GM12878 (cell line): ENCODE measurements at regions not wholly inside any gene's neighbourhood (a gene's known extent, or its start where the extent isn't known, plus 50 kb on each side); places are given as distances from the start of the nearest gene placed in this dataset.

ENCODE experiments used
- BCL11A ChIP-seq: IDR thresholded peaks from 2 replicates; pipeline ENCODE4 v1.6.1; 2011; ENCODE audit warnings: low read depth, low read length
- BRCA1 ChIP-seq: IDR thresholded peaks from 2 replicates; pipeline ENCODE4 v1.6.1; 2011; ENCODE audit warnings: low read depth, low read length, improper control_type of control experiment
- CHD4 ChIP-seq: fragments of 200-600 bp; sonication (generic); IDR thresholded peaks from 2 replicates; pipeline ENCODE4 v1.6.1; 2016; ENCODE audit warnings: mild to moderate bottlenecking
- CREB1 ChIP-seq: IDR thresholded peaks from 2 replicates; pipeline ENCODE4 v1.6.1; 2012; ENCODE audit warnings: low read depth, mild to moderate bottlenecking, inconsistent platforms
- EED ChIP-seq: sonication (generic); IDR thresholded peaks from 2 replicates; pipeline ENCODE4 v1.6.1; 2016; ENCODE audit warnings: antibody characterized with exemption, low read depth
- HCFC1 ChIP-seq: fragments of 150-350 bp; IDR thresholded peaks from 2 replicates; pipeline ENCODE4 v1.6.1; 2014; ENCODE audit warnings: low read length
- HDAC6 ChIP-seq: fragments of 200-600 bp; sonication (generic); IDR thresholded peaks from one replicate; pipeline ENCODE4 v1.8.0; 2017; ENCODE audit warnings: antibody characterized with exemption; ENCODE audit not compliant: unreplicated experiment
- MXI1 ChIP-seq: fragments of 150-350 bp; IDR thresholded peaks from 2 replicates; pipeline ENCODE4 v1.6.1; 2011; ENCODE audit warnings: low read depth, mild to moderate bottlenecking, inconsistent platforms, low read length, improper control_type of control experiment
- NBN ChIP-seq: fragments of 450-650 bp; IDR thresholded peaks from 2 replicates; pipeline ENCODE4 v1.6.1; 2016
- NR2C1 ChIP-seq: fragments of 450-650 bp; IDR thresholded peaks from 2 replicates; pipeline ENCODE4 v1.6.1; 2017; ENCODE audit warnings: antibody characterized with exemption, mild to moderate bottlenecking, moderate library complexity
- POLR2A ChIP-seq: IDR thresholded peaks from 2 replicates; pipeline ENCODE4 v1.6.1; 2011; ENCODE audit warnings: low read depth, mild to moderate bottlenecking, low read length
- POLR2AphosphoS5 ChIP-seq: IDR thresholded peaks from 2 replicates; pipeline ENCODE4 v1.6.1; 2011; ENCODE audit warnings: mild to moderate bottlenecking, low read length, inconsistent platforms
- RCOR1 ChIP-seq: conservative IDR thresholded peaks from 2 replicates; pipeline ENCODE4 v1.6.1; 2012; ENCODE audit warnings: low read depth, low read length, improper control_type of control experiment
- SPI1 ChIP-seq: IDR thresholded peaks from 2 replicates; pipeline ENCODE4 v1.6.1; 2011; ENCODE audit warnings: low read depth, mild to moderate bottlenecking, low read length, moderate library complexity, borderline replicate concordance; ENCODE audit not compliant: insufficient read depth
- TCF12 ChIP-seq: IDR thresholded peaks from 2 replicates; pipeline ENCODE4 v1.6.1; 2011; ENCODE audit warnings: low read depth, mild to moderate bottlenecking, low read length
- TCF3 ChIP-seq: IDR thresholded peaks from 2 replicates; pipeline ENCODE4 v1.6.1; 2012; ENCODE audit warnings: low read depth, mild to moderate bottlenecking, low read length, borderline replicate concordance; ENCODE audit not compliant: insufficient read depth
- WRNIP1 ChIP-seq: IDR thresholded peaks from 2 replicates; pipeline ENCODE4 v1.6.1; 2011; ENCODE audit warnings: low read depth, low read length, improper control_type of control experiment, borderline replicate concordance
- YY1 ChIP-seq: IDR thresholded peaks from 2 replicates; pipeline ENCODE4 v1.6.1; 2011; ENCODE audit warnings: low read depth, mild to moderate bottlenecking, low read length
- ZSCAN29 ChIP-seq: fragments of 450-650 bp; IDR thresholded peaks from 2 replicates; pipeline ENCODE4 v1.6.1; 2017; ENCODE audit warnings: mild to moderate bottlenecking, moderate library complexity
- TF ChIP-seq, protein P1 (sequence below): IDR thresholded peaks from 2 replicates; pipeline ENCODE4 v1.6.1; 2011; ENCODE audit warnings: borderline replicate concordance, low read depth, mild to moderate bottlenecking, moderate library complexity, low read length; ENCODE audit not compliant: insufficient read depth, poor library complexity, severe bottlenecking
- TF ChIP-seq, protein P2 (sequence below): fragments of 150-350 bp; IDR thresholded peaks from 2 replicates; pipeline ENCODE4 v1.6.1; 2016; ENCODE audit warnings: low read depth, low read length
- TF ChIP-seq, protein P3 (sequence below): IDR thresholded peaks from 2 replicates; pipeline ENCODE4 v1.6.1; 2012; ENCODE audit warnings: improper control_type of control experiment, low read depth, low read length; ENCODE audit not compliant: insufficient replicate concordance

DNA sequence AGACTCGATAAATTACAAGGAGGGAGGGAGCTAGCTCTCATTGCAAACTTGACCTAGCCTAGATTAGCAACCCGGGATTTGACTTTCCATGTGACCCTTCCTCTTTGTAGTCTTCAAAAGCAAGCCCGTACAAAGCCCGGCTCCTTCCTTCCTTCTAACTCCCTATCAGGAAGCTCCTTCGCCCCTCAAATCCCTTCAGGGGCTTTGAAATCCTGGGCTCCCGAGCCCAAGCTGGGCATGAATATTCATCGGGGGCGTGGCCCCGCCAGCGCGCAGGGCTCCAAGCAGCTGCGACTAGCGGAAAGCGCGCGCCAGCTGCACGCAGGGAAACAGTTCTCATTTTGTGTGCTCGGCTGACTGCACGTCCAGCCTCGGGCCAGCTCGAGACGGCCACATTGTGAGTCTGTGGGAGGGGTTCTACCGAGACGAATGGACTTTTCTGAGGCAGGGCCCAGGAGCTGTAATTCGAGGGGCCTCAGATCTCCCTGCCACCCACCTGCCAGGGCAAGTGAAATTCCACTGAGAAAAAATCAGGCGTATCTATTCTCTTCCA, 84.0 kb upstream of the PELI1 start (continued):
- TF ChIP-seq, protein P1, sequence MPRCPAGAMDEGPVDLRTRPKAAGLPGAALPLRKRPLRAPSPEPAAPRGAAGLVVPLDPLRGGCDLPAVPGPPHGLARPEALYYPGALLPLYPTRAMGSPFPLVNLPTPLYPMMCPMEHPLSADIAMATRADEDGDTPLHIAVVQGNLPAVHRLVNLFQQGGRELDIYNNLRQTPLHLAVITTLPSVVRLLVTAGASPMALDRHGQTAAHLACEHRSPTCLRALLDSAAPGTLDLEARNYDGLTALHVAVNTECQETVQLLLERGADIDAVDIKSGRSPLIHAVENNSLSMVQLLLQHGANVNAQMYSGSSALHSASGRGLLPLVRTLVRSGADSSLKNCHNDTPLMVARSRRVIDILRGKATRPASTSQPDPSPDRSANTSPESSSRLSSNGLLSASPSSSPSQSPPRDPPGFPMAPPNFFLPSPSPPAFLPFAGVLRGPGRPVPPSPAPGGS: no peak
- no peak for TF ChIP-seq BRCA1
- TF ChIP-seq ZSCAN29: no peak
- TF ChIP-seq NR2C1: no peak
- TF ChIP-seq, protein P2, sequence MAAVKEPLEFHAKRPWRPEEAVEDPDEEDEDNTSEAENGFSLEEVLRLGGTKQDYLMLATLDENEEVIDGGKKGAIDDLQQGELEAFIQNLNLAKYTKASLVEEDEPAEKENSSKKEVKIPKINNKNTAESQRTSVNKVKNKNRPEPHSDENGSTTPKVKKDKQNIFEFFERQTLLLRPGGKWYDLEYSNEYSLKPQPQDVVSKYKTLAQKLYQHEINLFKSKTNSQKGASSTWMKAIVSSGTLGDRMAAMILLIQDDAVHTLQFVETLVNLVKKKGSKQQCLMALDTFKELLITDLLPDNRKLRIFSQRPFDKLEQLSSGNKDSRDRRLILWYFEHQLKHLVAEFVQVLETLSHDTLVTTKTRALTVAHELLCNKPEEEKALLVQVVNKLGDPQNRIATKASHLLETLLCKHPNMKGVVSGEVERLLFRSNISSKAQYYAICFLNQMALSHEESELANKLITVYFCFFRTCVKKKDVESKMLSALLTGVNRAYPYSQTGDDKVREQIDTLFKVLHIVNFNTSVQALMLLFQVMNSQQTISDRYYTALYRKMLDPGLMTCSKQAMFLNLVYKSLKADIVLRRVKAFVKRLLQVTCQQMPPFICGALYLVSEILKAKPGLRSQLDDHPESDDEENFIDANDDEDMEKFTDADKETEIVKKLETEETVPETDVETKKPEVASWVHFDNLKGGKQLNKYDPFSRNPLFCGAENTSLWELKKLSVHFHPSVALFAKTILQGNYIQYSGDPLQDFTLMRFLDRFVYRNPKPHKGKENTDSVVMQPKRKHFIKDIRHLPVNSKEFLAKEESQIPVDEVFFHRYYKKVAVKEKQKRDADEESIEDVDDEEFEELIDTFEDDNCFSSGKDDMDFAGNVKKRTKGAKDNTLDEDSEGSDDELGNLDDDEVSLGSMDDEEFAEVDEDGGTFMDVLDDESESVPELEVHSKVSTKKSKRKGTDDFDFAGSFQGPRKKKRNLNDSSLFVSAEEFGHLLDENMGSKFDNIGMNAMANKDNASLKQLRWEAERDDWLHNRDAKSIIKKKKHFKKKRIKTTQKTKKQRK: no peak
- no peak for TF ChIP-seq WRNIP1
- TF ChIP-seq CHD4: no peak
- TF ChIP-seq MXI1: peak; percentile 66; the same call in 1 of the 2 replicates
- TF ChIP-seq HDAC6: peak; percentile 26
- peak; percentile 30; the same call in 1 of the 2 replicates for TF ChIP-seq SPI1
- peak; percentile 84 for TF ChIP-seq POLR2A
- peak; percentile 54; the same call in 1 of the 2 replicates for TF ChIP-seq EED
- peak; percentile 72 for TF ChIP-seq YY1
- TF ChIP-seq CREB1: no peak
- TF ChIP-seq RCOR1: no peak
- TF ChIP-seq POLR2AphosphoS5: peak; percentile 78
- TF ChIP-seq HCFC1: no peak; the same call in 1 of the 2 replicates
- peak; percentile 76; the same call in 1 of the 2 replicates for TF ChIP-seq NBN
- peak; percentile 88; the same call in 1 of the 2 replicates for TF ChIP-seq TCF3
- peak; percentile 95 for TF ChIP-seq TCF12
- TF ChIP-seq, protein P3, sequence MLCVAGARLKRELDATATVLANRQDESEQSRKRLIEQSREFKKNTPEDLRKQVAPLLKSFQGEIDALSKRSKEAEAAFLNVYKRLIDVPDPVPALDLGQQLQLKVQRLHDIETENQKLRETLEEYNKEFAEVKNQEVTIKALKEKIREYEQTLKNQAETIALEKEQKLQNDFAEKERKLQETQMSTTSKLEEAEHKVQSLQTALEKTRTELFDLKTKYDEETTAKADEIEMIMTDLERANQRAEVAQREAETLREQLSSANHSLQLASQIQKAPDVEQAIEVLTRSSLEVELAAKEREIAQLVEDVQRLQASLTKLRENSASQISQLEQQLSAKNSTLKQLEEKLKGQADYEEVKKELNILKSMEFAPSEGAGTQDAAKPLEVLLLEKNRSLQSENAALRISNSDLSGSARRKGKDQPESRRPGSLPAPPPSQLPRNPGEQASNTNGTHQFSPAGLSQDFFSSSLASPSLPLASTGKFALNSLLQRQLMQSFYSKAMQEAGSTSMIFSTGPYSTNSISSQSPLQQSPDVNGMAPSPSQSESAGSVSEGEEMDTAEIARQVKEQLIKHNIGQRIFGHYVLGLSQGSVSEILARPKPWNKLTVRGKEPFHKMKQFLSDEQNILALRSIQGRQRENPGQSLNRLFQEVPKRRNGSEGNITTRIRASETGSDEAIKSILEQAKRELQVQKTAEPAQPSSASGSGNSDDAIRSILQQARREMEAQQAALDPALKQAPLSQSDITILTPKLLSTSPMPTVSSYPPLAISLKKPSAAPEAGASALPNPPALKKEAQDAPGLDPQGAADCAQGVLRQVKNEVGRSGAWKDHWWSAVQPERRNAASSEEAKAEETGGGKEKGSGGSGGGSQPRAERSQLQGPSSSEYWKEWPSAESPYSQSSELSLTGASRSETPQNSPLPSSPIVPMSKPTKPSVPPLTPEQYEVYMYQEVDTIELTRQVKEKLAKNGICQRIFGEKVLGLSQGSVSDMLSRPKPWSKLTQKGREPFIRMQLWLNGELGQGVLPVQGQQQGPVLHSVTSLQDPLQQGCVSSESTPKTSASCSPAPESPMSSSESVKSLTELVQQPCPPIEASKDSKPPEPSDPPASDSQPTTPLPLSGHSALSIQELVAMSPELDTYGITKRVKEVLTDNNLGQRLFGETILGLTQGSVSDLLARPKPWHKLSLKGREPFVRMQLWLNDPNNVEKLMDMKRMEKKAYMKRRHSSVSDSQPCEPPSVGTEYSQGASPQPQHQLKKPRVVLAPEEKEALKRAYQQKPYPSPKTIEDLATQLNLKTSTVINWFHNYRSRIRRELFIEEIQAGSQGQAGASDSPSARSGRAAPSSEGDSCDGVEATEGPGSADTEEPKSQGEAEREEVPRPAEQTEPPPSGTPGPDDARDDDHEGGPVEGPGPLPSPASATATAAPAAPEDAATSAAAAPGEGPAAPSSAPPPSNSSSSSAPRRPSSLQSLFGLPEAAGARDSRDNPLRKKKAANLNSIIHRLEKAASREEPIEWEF: no peak
- TF ChIP-seq BCL11A: no peak
